HG03520 (cell line): ENCODE measurements at regions not wholly inside any gene's neighbourhood (a gene's known extent, or its start where the extent isn't known, plus 50 kb on each side); places are given as distances from the start of the nearest gene placed in this dataset.

Source experiments
- ATAC-seq: cut with Tn5 transposase; IDR thresholded peaks from one replicate; pipeline ENCODE4 v1.9.1; 2021; ENCODE audit warnings: mild to moderate bottlenecking, moderate library complexity; ENCODE audit not compliant: unreplicated experiment

GRCh38 chr7:97466071-97466470 is 265.8 kb upstream of the TAC1 start:
- ATAC-seq: no peak

GRCh38 chr7:97466999-97467740 is 264.7 kb upstream of the TAC1 start:
- ATAC-seq: no peak

GRCh38 chr7:97468493-97468892 is 263.4 kb upstream of the TAC1 start:
- ATAC-seq: no peak

- ATAC-seq: no peak
Observed at GRCh38 chr7:97470726-97471125, 261.2 kb upstream of the TAC1 start.

GRCh38 chr7:97471491-97471890 is 260.4 kb upstream of the TAC1 start:
- ATAC-seq: no peak

- ATAC-seq: no peak
Observed at GRCh38 chr7:97479740-97480290, 252.1 kb upstream of the TAC1 start.

- ATAC-seq: no peak
Observed at GRCh38 chr7:97480772-97481390, 251.0 kb upstream of the TAC1 start.

GRCh38 chr7:97495487-97495886 is 236.4 kb upstream of the TAC1 start:
- no peak for ATAC-seq

- peak; percentile 78 for ATAC-seq
Observed at GRCh38 chr7:97499204-97499603, 232.7 kb upstream of the TAC1 start.

GRCh38 chr7:97503367-97504094 is 228.4 kb upstream of the TAC1 start:
- no peak for ATAC-seq

- ATAC-seq: peak; percentile 82
Observed at GRCh38 chr7:97506728-97507127, 225.2 kb upstream of the TAC1 start.

- ATAC-seq: peak; percentile 61
Observed at GRCh38 chr7:97512441-97513207, 219.3 kb upstream of the TAC1 start.

- no peak for ATAC-seq
Observed at GRCh38 chr7:97513326-97513725, 218.6 kb upstream of the TAC1 start.

GRCh38 chr7:97541188-97541587 is 190.7 kb upstream of the TAC1 start:
- no peak for ATAC-seq

- no peak for ATAC-seq
Observed at GRCh38 chr7:97555857-97556421, 175.9 kb upstream of the TAC1 start.

- ATAC-seq: no peak
Observed at GRCh38 chr7:97565665-97566064, 166.2 kb upstream of the TAC1 start.

- ATAC-seq: no peak
Observed at GRCh38 chr7:97573065-97573464, 158.8 kb upstream of the TAC1 start.

GRCh38 chr7:97576043-97576442 is 155.8 kb upstream of the TAC1 start:
- ATAC-seq: no peak

GRCh38 chr7:97578225-97578624 is 153.7 kb upstream of the TAC1 start:
- no peak for ATAC-seq

GRCh38 chr7:97580205-97580604 is 151.7 kb upstream of the TAC1 start:
- no peak for ATAC-seq

GRCh38 chr7:97595439-97595838 is 136.4 kb upstream of the TAC1 start:
- ATAC-seq: no peak
